ENCODE measurements at regions not wholly inside any gene's neighbourhood (a gene's known extent, or its start where the extent isn't known, plus 50 kb on each side); places are given as distances from the start of the nearest gene placed in this dataset.

GRCh38 chr5:96013254-96013653, 51.6 kb upstream of the ELL2 start:
- Mint-ChIP-seq H3K4me3 (no peak overlapping the region), H3K27me3 (peaks cover 3% of the 10 kb centered on the region)

GRCh38 chr5:96012399-96012798, 50.7 kb upstream of the ELL2 start:
- Mint-ChIP-seq H3K4me1 (no peaks in the 10 kb centered on the region), H3K4me3 (no peak overlapping the region), H3K9me3 (peaks cover 10% of the 10 kb centered on the region), H3K36me3 (ENCODE audit: low read depth) (no peaks in the 10 kb centered on the region), H3K27ac (no peak overlapping the region), H3K27me3 (no peaks in the 10 kb centered on the region)
- no peak for ATAC-seq
- DNase-seq = no peak

More at GRCh38 chr5:96013254-96013653, 51.6 kb upstream of the ELL2 start:
- ATAC-seq = no peak
- Mint-ChIP-seq H3K27ac (no peak overlapping the region), H3K9me3 (peaks cover 10% of the 10 kb centered on the region), H3K36me3 (ENCODE audit: low read depth) (no peaks in the 10 kb centered on the region), H3K4me1 (no peaks in the 10 kb centered on the region)
- no peak for DNase-seq
